Adipocyte (in vitro differentiated cells): ENCODE measurements at regions not wholly inside any gene's neighbourhood (a gene's known extent, or its start where the extent isn't known, plus 50 kb on each side); places are given as distances from the start of the nearest gene placed in this dataset.
A peak's percentile ranks its signal among the peaks of the same experiment; 100 is the strongest.

Source experiments
- DNase-seq: peaks from one replicate; pipeline ENCODE4 v3.0.0-alpha.2; 2015; ENCODE audit warnings: low read depth
- H3K27me3 ChIP-seq: replicated peaks from 2 replicates; pipeline ENCODE4 v1.7.0; 2013; ENCODE audit warnings: mild to moderate bottlenecking, low read length, moderate library complexity; ENCODE audit not compliant: control insufficient read depth, insufficient read depth
- H3K36me3 ChIP-seq: 2 replicates; pipeline ENCODE4 v1.7.0; 2013; ENCODE audit warnings: low read length, mild to moderate bottlenecking, moderate library complexity; ENCODE audit not compliant: control insufficient read depth, insufficient read depth, severe bottlenecking
- H3K4me1 ChIP-seq: 2 replicates; pipeline ENCODE4 v1.7.0; 2013; ENCODE audit warnings: mild to moderate bottlenecking, low read length, moderate library complexity; ENCODE audit not compliant: control insufficient read depth, insufficient read depth
- H3K4me3 ChIP-seq: 2 replicates; pipeline ENCODE4 v1.7.0; 2013; ENCODE audit warnings: mild to moderate bottlenecking, low read length, moderate library complexity
- H3K9ac ChIP-seq: 2 replicates; pipeline ENCODE4 v1.7.0; 2013; ENCODE audit warnings: mild to moderate bottlenecking, low read length, moderate library complexity
- H3K9me3 ChIP-seq: 2 replicates; pipeline ENCODE4 v1.7.0; 2013; ENCODE audit warnings: mild to moderate bottlenecking, low read length, moderate library complexity; ENCODE audit not compliant: control insufficient read depth

GRCh38 chr7:130939321-130940095 is 205.5 kb upstream of the KLF14 start:
- peak; percentile 67 for DNase-seq
- no peaks in the 10 kb centered on the region for H3K27me3 ChIP-seq

GRCh38 chr7:130940326-130940725 is 206.3 kb upstream of the KLF14 start:
- Histone ChIP-seq H3K27me3 (no peaks in the 10 kb centered on the region), H3K9me3 (no peaks in the 10 kb centered on the region), H3K36me3 (peaks cover 37% of the 10 kb centered on the region), H3K9ac (peak overlapping the region; percentile 84), H3K4me3 (peak overlapping the region; percentile 77), H3K4me1 (peaks cover 66% of the 10 kb centered on the region)
- no peak for DNase-seq

More at GRCh38 chr7:130939321-130940095, 205.5 kb upstream of the KLF14 start:
- Histone ChIP-seq H3K4me3 (peak overlapping the region; percentile 51), H3K9ac (peak overlapping the region; percentile 84), H3K36me3 (peaks cover 37% of the 10 kb centered on the region), H3K9me3 (no peaks in the 10 kb centered on the region), H3K4me1 (peaks cover 66% of the 10 kb centered on the region)

GRCh38 chr7:130940907-130941306 is 206.9 kb upstream of the KLF14 start:
- peak overlapping the region; percentile 84 for H3K9ac ChIP-seq
- peaks cover 34% of the 10 kb centered on the region for H3K36me3 ChIP-seq
- no peaks in the 10 kb centered on the region for H3K27me3 ChIP-seq
- no peaks in the 10 kb centered on the region for H3K9me3 ChIP-seq
- H3K4me1 ChIP-seq = peaks cover 67% of the 10 kb centered on the region
- DNase-seq = no peak
- H3K4me3 ChIP-seq = peak overlapping the region; percentile 77

GRCh38 chr7:130941322-130942210 is 207.6 kb upstream of the KLF14 start:
- Histone ChIP-seq H3K9ac (peak overlapping the region; percentile 84), H3K36me3 (peaks cover 33% of the 10 kb centered on the region), H3K4me3 (peak overlapping the region; percentile 77), H3K9me3 (no peaks in the 10 kb centered on the region), H3K4me1 (peaks cover 72% of the 10 kb centered on the region), H3K27me3 (no peaks in the 10 kb centered on the region)
- DNase-seq = peak; percentile 67

- Histone ChIP-seq H3K4me3 (peak overlapping the region; percentile 77), H3K36me3 (peaks cover 33% of the 10 kb centered on the region), H3K27me3 (no peaks in the 10 kb centered on the region), H3K4me1 (peaks cover 70% of the 10 kb centered on the region), H3K9ac (peak overlapping the region; percentile 84), H3K9me3 (no peaks in the 10 kb centered on the region)
- DNase-seq = peak; percentile 56
These were observed 208.4 kb upstream of the KLF14 start for GRCh38 chr7:130942211-130942964.

GRCh38 chr7:130943336-130943901 is 209.4 kb upstream of the KLF14 start:
- Histone ChIP-seq H3K27me3 (no peaks in the 10 kb centered on the region), H3K4me1 (peaks cover 72% of the 10 kb centered on the region), H3K36me3 (peaks cover 30% of the 10 kb centered on the region), H3K9me3 (no peaks in the 10 kb centered on the region), H3K4me3 (peak overlapping the region; percentile 77), H3K9ac (peak overlapping the region; percentile 84)
- DNase-seq = peak; percentile 82

- H3K9me3 ChIP-seq = no peaks in the 10 kb centered on the region
- H3K4me1 ChIP-seq = peaks cover 66% of the 10 kb centered on the region
- H3K27me3 ChIP-seq = no peaks in the 10 kb centered on the region
- DNase-seq = no peak
- H3K9ac ChIP-seq = no peak overlapping the region
- peak overlapping the region; percentile 77 for H3K4me3 ChIP-seq
- peaks cover 29% of the 10 kb centered on the region for H3K36me3 ChIP-seq
These were observed 210.0 kb upstream of the KLF14 start for GRCh38 chr7:130943981-130944380.

GRCh38 chr7:130944997-130945396 is 211.0 kb upstream of the KLF14 start:
- Histone ChIP-seq H3K27me3 (no peaks in the 10 kb centered on the region), H3K36me3 (peaks cover 33% of the 10 kb centered on the region)

GRCh38 chr7:130945411-130945811 is 211.4 kb upstream of the KLF14 start:
- no peak overlapping the region for H3K9ac ChIP-seq
- no peak for DNase-seq

More at GRCh38 chr7:130944997-130945396, 211.0 kb upstream of the KLF14 start:
- Histone ChIP-seq H3K9me3 (no peaks in the 10 kb centered on the region), H3K4me1 (peaks cover 56% of the 10 kb centered on the region), H3K4me3 (no peak overlapping the region), H3K9ac (no peak overlapping the region)
- DNase-seq = no peak

GRCh38 chr7:130946114-130946513 is 212.1 kb upstream of the KLF14 start:
- DNase-seq = no peak
- Histone ChIP-seq H3K36me3 (peaks cover 38% of the 10 kb centered on the region), H3K27me3 (no peaks in the 10 kb centered on the region), H3K4me1 (peaks cover 46% of the 10 kb centered on the region), H3K4me3 (no peak overlapping the region), H3K9ac (no peak overlapping the region), H3K9me3 (no peaks in the 10 kb centered on the region)

More at GRCh38 chr7:130945411-130945811, 211.4 kb upstream of the KLF14 start:
- H3K27me3 ChIP-seq = no peaks in the 10 kb centered on the region
- peaks cover 37% of the 10 kb centered on the region for H3K36me3 ChIP-seq
- peaks cover 53% of the 10 kb centered on the region for H3K4me1 ChIP-seq
- no peaks in the 10 kb centered on the region for H3K9me3 ChIP-seq
- H3K4me3 ChIP-seq = no peak overlapping the region
